K562 (cell line): ENCODE measurements at regions not wholly inside any gene's neighbourhood (a gene's known extent, or its start where the extent isn't known, plus 50 kb on each side); places are given as distances from the start of the nearest gene placed in this dataset.

Experiments used
- CHD2 ChIP-seq: IDR thresholded peaks from 2 replicates; pipeline ENCODE4 v1.6.1; 2011; ENCODE audit warnings: low read depth, low read length
- CREB1 ChIP-seq, 2 experiments: sonication (generic) in 1 of 2; formaldehyde crosslinking in 1 of 2; IDR thresholded peaks; 2 replicates each; pipeline versions ENCODE4 v1.6.1 to v1.8.0; 2012 to 2022; ENCODE audit warnings: inconsistent platforms in 1 of 2, mild to moderate bottlenecking in 1 of 2, missing genetic modification reagents in 1 of 2, moderate library complexity in 1 of 2
- HNRNPL ChIP-seq: fragments of 200-400 bp; formaldehyde crosslinking; IDR thresholded peaks from 2 replicates; pipeline ENCODE4 v1.6.1; 2017; ENCODE audit warnings: low read depth, mild to moderate bottlenecking, low read length
- ZNF24 ChIP-seq: fragments of 450-650 bp; IDR thresholded peaks from 2 replicates; pipeline ENCODE4 v1.6.1; 2016
- TF ChIP-seq, protein P1 (sequence below): IDR thresholded peaks from 3 replicates; pipeline ENCODE4 v1.6.1; 2011; ENCODE audit warnings: borderline replicate concordance, mild to moderate bottlenecking; ENCODE audit not compliant: insufficient read length, insufficient read depth
- TF ChIP-seq, protein P2 (sequence below): sonication (generic); formaldehyde crosslinking; IDR thresholded peaks from 2 replicates; pipeline ENCODE4 v1.8.0; 2022; ENCODE audit warnings: mild to moderate bottlenecking, missing genetic modification reagents
- TF ChIP-seq, protein P3 (sequence below): fragments of 250-450 bp; sonication (Bioruptor Pico); IDR thresholded peaks from 2 replicates; pipeline ENCODE4 v1.5.0; 2020; ENCODE audit warnings: mild to moderate bottlenecking, borderline replicate concordance

DNA sequence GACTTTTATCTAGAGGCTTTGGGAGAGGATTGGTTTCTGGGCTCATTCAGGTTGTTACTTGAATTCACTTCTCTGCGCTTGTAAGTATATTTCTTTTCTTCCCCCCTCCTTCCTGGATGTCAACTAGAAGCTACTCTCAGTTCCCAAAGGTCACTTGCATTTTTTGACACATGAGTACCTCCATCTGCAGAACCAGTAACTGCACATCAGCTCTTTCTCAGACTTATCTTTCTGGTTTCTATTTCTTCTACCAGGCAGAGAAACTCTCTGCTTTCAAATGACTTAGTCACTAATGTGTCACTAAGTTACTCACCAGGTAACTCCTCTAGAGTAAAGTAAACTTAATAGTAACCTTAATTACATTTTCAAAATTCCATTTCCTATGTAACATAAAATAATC, 773.0 kb upstream of the LUZP2 start:
- TF ChIP-seq, protein P1, sequence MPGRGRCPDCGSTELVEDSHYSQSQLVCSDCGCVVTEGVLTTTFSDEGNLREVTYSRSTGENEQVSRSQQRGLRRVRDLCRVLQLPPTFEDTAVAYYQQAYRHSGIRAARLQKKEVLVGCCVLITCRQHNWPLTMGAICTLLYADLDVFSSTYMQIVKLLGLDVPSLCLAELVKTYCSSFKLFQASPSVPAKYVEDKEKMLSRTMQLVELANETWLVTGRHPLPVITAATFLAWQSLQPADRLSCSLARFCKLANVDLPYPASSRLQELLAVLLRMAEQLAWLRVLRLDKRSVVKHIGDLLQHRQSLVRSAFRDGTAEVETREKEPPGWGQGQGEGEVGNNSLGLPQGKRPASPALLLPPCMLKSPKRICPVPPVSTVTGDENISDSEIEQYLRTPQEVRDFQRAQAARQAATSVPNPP: no peak
- TF ChIP-seq HNRNPL (no peak), CREB1 (IDR thresholded peaks at IDR 0.05) (no peak), CREB1 (CRISPR knock-in tag; IDR thresholded peaks at IDR 0.05) (no peak), ZNF24 (no peak), CHD2 (no peak)
- TF ChIP-seq, protein P2, sequence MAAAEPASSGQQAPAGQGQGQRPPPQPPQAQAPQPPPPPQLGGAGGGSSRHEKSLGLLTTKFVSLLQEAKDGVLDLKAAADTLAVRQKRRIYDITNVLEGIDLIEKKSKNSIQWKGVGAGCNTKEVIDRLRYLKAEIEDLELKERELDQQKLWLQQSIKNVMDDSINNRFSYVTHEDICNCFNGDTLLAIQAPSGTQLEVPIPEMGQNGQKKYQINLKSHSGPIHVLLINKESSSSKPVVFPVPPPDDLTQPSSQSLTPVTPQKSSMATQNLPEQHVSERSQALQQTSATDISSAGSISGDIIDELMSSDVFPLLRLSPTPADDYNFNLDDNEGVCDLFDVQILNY (CRISPR knock-in tag): no peak
- TF ChIP-seq, protein P3, sequence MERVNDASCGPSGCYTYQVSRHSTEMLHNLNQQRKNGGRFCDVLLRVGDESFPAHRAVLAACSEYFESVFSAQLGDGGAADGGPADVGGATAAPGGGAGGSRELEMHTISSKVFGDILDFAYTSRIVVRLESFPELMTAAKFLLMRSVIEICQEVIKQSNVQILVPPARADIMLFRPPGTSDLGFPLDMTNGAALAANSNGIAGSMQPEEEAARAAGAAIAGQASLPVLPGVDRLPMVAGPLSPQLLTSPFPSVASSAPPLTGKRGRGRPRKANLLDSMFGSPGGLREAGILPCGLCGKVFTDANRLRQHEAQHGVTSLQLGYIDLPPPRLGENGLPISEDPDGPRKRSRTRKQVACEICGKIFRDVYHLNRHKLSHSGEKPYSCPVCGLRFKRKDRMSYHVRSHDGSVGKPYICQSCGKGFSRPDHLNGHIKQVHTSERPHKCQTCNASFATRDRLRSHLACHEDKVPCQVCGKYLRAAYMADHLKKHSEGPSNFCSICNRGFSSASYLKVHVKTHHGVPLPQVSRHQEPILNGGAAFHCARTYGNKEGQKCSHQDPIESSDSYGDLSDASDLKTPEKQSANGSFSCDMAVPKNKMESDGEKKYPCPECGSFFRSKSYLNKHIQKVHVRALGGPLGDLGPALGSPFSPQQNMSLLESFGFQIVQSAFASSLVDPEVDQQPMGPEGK (CRISPR knock-in tag): no peak
